HepG2 (cell line): ENCODE measurements at regions not wholly inside any gene's neighbourhood (a gene's known extent, or its start where the extent isn't known, plus 50 kb on each side); places are given as distances from the start of the nearest gene placed in this dataset.

Experiments
- ATAC-seq: fragments of 200-7000 bp; cut with Tn5 transposase; 3 replicates; pipeline ENCODE4 v1.9.1; 2020; ENCODE audit warnings: mild to moderate bottlenecking, moderate library complexity
- BruUV-seq: library from RNA; stranded (reverse); fragments of 400-500 nt; replicated peaks from 2 replicates; lab custom pipeline; 2021; lab: Mats Ljungman, UMichigan
- CTCF ChIA-PET: fragments of 300-600 bp; formaldehyde crosslinking; extraction: SDS; loops from one replicate; lab custom pipeline; 2021; ENCODE audit warnings: low total read pairs, inconsistent platforms, low intra/inter-chr PET ratio; lab: Yijun Ruan, JAX
- POLR2A ChIA-PET: fragments of 350-600 bp; sonication (Branson Sonifier 250); formaldehyde crosslinking; loops from one replicate; lab custom pipeline; 2020; ENCODE audit warnings: antibody characterized with exemption, inconsistent platforms; lab: Yijun Ruan, JAX
- DNase-seq: peaks from one replicate; pipeline ENCODE4 v3.0.0-alpha.2; 2015; ENCODE audit warnings: low spot score
- FAIRE-seq: peaks from 3 replicates; lab custom pipeline; 2011; peaks lifted over from hg19 to GRCh38; lab: Jason Lieb, UNC
- H2AFZ ChIP-seq: one replicate; pipeline ENCODE4 v1.6.1; 2011; ENCODE audit warnings: low read length, inconsistent platforms
- H3K27ac ChIP-seq: fragments of 300-600 bp; 3 replicates; pipeline ENCODE4 v1.8.0; 2011; ENCODE audit warnings: mixed run types, mild to moderate bottlenecking, mixed read lengths, low read length, inconsistent platforms; ENCODE audit not compliant: insufficient read depth; ENCODE audit errors: extremely low read length
- H3K27me3 ChIP-seq, 2 experiments: fragments of 200-600 bp in 1 of 2; 2 replicates in 1 of 2; 3 replicates in 1 of 2; pipeline versions ENCODE4 v1.6.0 to v1.8.0; 2011; ENCODE audit warnings: low read length in 2 of 2, mild to moderate bottlenecking in 2 of 2, moderate library complexity in 2 of 2, inconsistent platforms in 1 of 2; ENCODE audit not compliant: insufficient read depth in 2 of 2, control insufficient read depth in 1 of 2
- H3K36me3 ChIP-seq, 2 experiments: fragments of 200-600 bp in 1 of 2; replicated peaks in 1 of 2; 2 replicates in 1 of 2; 3 replicates in 1 of 2; pipeline versions ENCODE4 v1.5.1 to v1.8.0; 2011; ENCODE audit warnings: low read length in 2 of 2, inconsistent platforms in 1 of 2; ENCODE audit not compliant: insufficient read depth in 2 of 2, control insufficient read depth in 1 of 2
- H3K4me1 ChIP-seq: 2 replicates; pipeline ENCODE4 v1.5.1; 2012; ENCODE audit warnings: low read length, inconsistent platforms; ENCODE audit not compliant: insufficient read depth
- H3K4me2 ChIP-seq: 2 replicates; pipeline ENCODE4 v1.6.0; 2011; ENCODE audit warnings: low read depth, low read length, inconsistent platforms
- H3K4me3 ChIP-seq, 3 experiments: fragments of 200-600 bp in 1 of 3; sonication (generic), shearing (Covaris generic) in 1 of 3; replicated peaks in 1 of 3; 2 replicates each; pipeline ENCODE4 v1.5.1; 2011 to 2016; ENCODE audit warnings: low read length in 3 of 3, inconsistent platforms in 2 of 3, low read depth in 2 of 3, mild to moderate bottlenecking in 2 of 3, control low read depth in 1 of 3, mixed read lengths in 1 of 3; ENCODE audit not compliant: insufficient read depth in 1 of 3
- H3K79me2 ChIP-seq: one replicate; pipeline ENCODE4 v1.6.1; 2011; ENCODE audit warnings: low read length, inconsistent platforms; ENCODE audit not compliant: insufficient read depth
- H3K9ac ChIP-seq: 2 replicates; pipeline ENCODE4 v1.6.0; 2011; ENCODE audit warnings: mild to moderate bottlenecking, low read depth, low read length, inconsistent platforms; ENCODE audit not compliant: insufficient read depth
- H3K9me3 ChIP-seq: 2 replicates; pipeline ENCODE4 v1.5.1; 2012; ENCODE audit warnings: mild to moderate bottlenecking, low read length
- H4K20me1 ChIP-seq: 2 replicates; pipeline ENCODE4 v1.6.0; 2011; ENCODE audit warnings: inconsistent platforms, mild to moderate bottlenecking, low read length, moderate library complexity; ENCODE audit not compliant: insufficient read depth
- FOXM1 ChIP-seq: sonication (generic); formaldehyde crosslinking; IDR thresholded peaks from 2 replicates; pipeline ENCODE4 v1.5.0; 2020; ENCODE audit warnings: missing genetic modification reagents
- HOXD1 ChIP-seq: sonication (generic); formaldehyde crosslinking; IDR thresholded peaks from 2 replicates; pipeline ENCODE4 v1.5.0; 2020; ENCODE audit warnings: missing genetic modification reagents
- MIER3 ChIP-seq: IDR thresholded peaks from 2 replicates; pipeline ENCODE4 v1.6.1; 2016; ENCODE audit warnings: missing compliant biosample characterization, borderline replicate concordance
- MTF1 ChIP-seq: sonication (generic); formaldehyde crosslinking; IDR thresholded peaks from 2 replicates; pipeline ENCODE4 v1.5.0; 2020; ENCODE audit warnings: missing genetic modification reagents
- NFE2 ChIP-seq: sonication (generic); formaldehyde crosslinking; IDR thresholded peaks from 2 replicates; pipeline ENCODE4 v1.4.0; 2020; ENCODE audit warnings: missing genetic modification reagents
- PAX8 ChIP-seq: sonication (generic); formaldehyde crosslinking; IDR thresholded peaks from 2 replicates; pipeline ENCODE4 v1.8.0; 2022; ENCODE audit warnings: mild to moderate bottlenecking, missing genetic modification reagents, borderline replicate concordance
- PPARG ChIP-seq: conservative IDR thresholded peaks from 2 replicates; pipeline ENCODE4 v1.6.1; 2016; ENCODE audit warnings: missing biosample characterization, missing genetic modification reagents
- SOX13 ChIP-seq, 3 experiments: fragments of 450-650 bp in 1 of 3; sonication (generic) in 1 of 3; formaldehyde crosslinking in 1 of 3; IDR thresholded peaks in 2 of 3; conservative IDR thresholded peaks in 1 of 3; 2 replicates each; pipeline versions ENCODE4 v1.5.0 to v1.6.1; 2016 to 2020; ENCODE audit warnings: antibody characterized with exemption in 1 of 3, mild to moderate bottlenecking in 1 of 3, missing compliant biosample characterization in 1 of 3, missing genetic modification reagents in 1 of 3, moderate library complexity in 1 of 3
- TEAD2 ChIP-seq: sonication (generic); formaldehyde crosslinking; IDR thresholded peaks from 2 replicates; pipeline ENCODE4 v1.9.0; 2021; ENCODE audit warnings: missing genetic modification reagents
- TRIM24 ChIP-seq: sonication (generic); formaldehyde crosslinking; IDR thresholded peaks from 2 replicates; pipeline ENCODE4 v1.8.0; 2022; ENCODE audit warnings: mild to moderate bottlenecking, missing genetic modification reagents
- XRCC5 ChIP-seq: fragments of 200-400 bp; formaldehyde crosslinking; optimal IDR thresholded peaks from 2 replicates; pipeline ENCODE3; 2017; ENCODE audit warnings: mild to moderate bottlenecking, low read length
- in situ Hi-C: cut with HindIII; loops from 2 replicates; pipeline ENCODE4 v1.10.0; 2017; ENCODE audit warnings: low pct_unique_long_range_greater_than_20kb; ENCODE audit not compliant: extremely low pct_ligation_motif_present
- intact Hi-C: fragments of 100-400 bp; cut with micrococcal nuclease; formaldehyde crosslinking; loops from one replicate; pipeline ENCODE4 v1.10.0; 2022; ENCODE audit not compliant: unreplicated experiment
- TF ChIP-seq, protein P1 (sequence below): IDR thresholded peaks from 2 replicates; pipeline ENCODE4 v1.6.1; 2016; ENCODE audit warnings: mild to moderate bottlenecking, missing biosample characterization, missing genetic modification reagents
- TF ChIP-seq, protein P2 (sequence below): sonication (generic); formaldehyde crosslinking; IDR thresholded peaks from 2 replicates; pipeline ENCODE4 v1.5.0; 2020; ENCODE audit warnings: missing genetic modification reagents, mild to moderate bottlenecking, borderline replicate concordance
- TF ChIP-seq, protein P3 (sequence below): sonication (generic); formaldehyde crosslinking; IDR thresholded peaks from 2 replicates; pipeline ENCODE4 v1.8.1; 2023; ENCODE audit warnings: mild to moderate bottlenecking, missing genetic modification reagents, borderline replicate concordance
- TF ChIP-seq, protein P4 (sequence below): sonication (generic); formaldehyde crosslinking; IDR thresholded peaks from 2 replicates; pipeline ENCODE4 v1.8.0; 2022; ENCODE audit warnings: mild to moderate bottlenecking, missing genetic modification reagents, borderline replicate concordance
- TF ChIP-seq, protein P5 (sequence below): sonication (generic); formaldehyde crosslinking; IDR thresholded peaks from 2 replicates; pipeline ENCODE4 v1.4.0; 2020; ENCODE audit warnings: mild to moderate bottlenecking, missing genetic modification reagents, borderline replicate concordance

DNA sequence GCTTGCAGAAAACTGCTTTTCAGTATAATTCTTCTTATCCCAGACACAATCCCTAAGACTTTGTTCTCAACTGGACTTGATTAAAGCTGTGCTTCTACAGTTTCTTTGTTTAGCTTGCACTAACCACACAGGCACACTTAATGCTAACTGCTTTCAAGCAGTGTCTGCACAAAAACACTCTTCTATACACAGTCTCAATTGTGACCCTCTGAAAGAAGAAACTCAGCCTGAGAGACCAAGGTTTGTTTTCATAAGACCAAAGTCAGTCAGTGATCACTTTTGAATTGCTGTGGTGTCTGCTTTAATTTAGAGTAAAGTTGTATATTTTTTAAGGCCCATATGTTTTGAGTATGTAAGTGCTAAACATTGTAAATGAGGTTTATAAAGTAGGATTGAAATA is 431.2 kb downstream of the KCTD12 start:
- Histone ChIP-seq H3K4me2 (no peak overlapping the region), H3K4me1 (no peaks in the 10 kb centered on the region), H3K27me3 (no peaks in the 10 kb centered on the region), H3K9me3 (peaks cover 17% of the 10 kb centered on the region; the same call in 1 of the 2 replicates), H3K4me3 (no peak overlapping the region), H3K36me3 (no peaks in the 10 kb centered on the region)
- intact Hi-C loops, result no loop called here
- ATAC-seq (no peak), FAIRE-seq (no peak)
- CTCF ChIA-PET, result no interaction called here
- in situ Hi-C loops, result no loop called here
- TF ChIP-seq XRCC5 (no peak), SOX13 (IDR thresholded peaks at IDR 0.05) (no peak), SOX13 (CRISPR knock-in tag; conservative IDR thresholded peaks at IDR 0.05 in 1 of 2, IDR thresholded peaks at IDR 0.05 in 1 of 2) (no peak), HOXD1 (CRISPR knock-in tag) (no peak), MTF1 (no peak), MIER3 (CRISPR knock-in tag) (no peak), TEAD2 (CRISPR knock-in tag) (no peak), NFE2 (CRISPR knock-in tag) (no peak), PAX8 (CRISPR knock-in tag) (no peak), PPARG (no peak), FOXM1 (CRISPR knock-in tag) (no peak), TRIM24 (CRISPR knock-in tag) (no peak)
- TF ChIP-seq, protein P1, sequence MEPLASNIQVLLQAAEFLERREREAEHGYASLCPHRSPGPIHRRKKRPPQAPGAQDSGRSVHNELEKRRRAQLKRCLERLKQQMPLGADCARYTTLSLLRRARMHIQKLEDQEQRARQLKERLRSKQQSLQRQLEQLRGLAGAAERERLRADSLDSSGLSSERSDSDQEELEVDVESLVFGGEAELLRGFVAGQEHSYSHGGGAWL (CRISPR knock-in tag), result no peak
- TF ChIP-seq, protein P2, sequence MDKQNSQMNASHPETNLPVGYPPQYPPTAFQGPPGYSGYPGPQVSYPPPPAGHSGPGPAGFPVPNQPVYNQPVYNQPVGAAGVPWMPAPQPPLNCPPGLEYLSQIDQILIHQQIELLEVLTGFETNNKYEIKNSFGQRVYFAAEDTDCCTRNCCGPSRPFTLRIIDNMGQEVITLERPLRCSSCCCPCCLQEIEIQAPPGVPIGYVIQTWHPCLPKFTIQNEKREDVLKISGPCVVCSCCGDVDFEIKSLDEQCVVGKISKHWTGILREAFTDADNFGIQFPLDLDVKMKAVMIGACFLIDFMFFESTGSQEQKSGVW (CRISPR knock-in tag), result no peak
- TF ChIP-seq, protein P3, sequence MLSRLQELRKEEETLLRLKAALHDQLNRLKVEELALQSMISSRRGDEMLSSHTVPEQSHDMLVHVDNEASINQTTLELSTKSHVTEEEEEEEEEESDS (CRISPR knock-in tag), result no peak
- TF ChIP-seq, protein P4, sequence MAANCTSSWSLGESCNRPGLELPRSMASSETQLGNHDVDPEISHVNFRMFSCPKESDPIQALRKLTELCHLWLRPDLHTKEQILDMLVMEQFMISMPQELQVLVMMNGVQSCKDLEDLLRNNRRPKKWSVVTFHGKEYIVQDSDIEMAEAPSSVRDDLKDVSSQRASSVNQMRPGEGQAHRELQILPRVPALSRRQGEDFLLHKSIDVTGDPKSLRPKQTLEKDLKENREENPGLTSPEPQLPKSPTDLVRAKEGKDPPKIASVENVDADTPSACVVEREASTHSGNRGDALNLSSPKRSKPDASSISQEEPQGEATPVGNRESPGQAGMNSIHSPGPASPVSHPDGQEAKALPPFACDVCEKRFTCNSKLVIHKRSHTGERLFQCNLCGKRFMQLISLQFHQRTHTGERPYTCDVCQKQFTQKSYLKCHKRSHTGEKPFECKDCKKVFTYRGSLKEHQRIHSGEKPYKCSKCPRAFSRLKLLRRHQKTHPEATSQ (CRISPR knock-in tag), result no peak
- TF ChIP-seq, protein P5, sequence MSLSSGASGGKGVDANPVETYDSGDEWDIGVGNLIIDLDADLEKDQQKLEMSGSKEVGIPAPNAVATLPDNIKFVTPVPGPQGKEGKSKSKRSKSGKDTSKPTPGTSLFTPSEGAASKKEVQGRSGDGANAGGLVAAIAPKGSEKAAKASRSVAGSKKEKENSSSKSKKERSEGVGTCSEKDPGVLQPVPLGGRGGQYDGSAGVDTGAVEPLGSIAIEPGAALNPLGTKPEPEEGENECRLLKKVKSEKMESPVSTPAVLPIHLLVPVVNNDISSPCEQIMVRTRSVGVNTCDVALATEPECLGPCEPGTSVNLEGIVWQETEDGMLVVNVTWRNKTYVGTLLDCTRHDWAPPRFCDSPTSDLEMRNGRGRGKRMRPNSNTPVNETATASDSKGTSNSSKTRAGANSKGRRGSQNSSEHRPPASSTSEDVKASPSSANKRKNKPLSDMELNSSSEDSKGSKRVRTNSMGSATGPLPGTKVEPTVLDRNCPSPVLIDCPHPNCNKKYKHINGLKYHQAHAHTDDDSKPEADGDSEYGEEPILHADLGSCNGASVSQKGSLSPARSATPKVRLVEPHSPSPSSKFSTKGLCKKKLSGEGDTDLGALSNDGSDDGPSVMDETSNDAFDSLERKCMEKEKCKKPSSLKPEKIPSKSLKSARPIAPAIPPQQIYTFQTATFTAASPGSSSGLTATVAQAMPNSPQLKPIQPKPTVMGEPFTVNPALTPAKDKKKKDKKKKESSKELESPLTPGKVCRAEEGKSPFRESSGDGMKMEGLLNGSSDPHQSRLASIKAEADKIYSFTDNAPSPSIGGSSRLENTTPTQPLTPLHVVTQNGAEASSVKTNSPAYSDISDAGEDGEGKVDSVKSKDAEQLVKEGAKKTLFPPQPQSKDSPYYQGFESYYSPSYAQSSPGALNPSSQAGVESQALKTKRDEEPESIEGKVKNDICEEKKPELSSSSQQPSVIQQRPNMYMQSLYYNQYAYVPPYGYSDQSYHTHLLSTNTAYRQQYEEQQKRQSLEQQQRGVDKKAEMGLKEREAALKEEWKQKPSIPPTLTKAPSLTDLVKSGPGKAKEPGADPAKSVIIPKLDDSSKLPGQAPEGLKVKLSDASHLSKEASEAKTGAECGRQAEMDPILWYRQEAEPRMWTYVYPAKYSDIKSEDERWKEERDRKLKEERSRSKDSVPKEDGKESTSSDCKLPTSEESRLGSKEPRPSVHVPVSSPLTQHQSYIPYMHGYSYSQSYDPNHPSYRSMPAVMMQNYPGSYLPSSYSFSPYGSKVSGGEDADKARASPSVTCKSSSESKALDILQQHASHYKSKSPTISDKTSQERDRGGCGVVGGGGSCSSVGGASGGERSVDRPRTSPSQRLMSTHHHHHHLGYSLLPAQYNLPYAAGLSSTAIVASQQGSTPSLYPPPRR, result no peak
- TF ChIP-seq, all 625 proteins: peak for 0
- Histone ChIP-seq H4K20me1 (no peaks in the 10 kb centered on the region), H3K27ac (no peak overlapping the region), H2AFZ (no peak overlapping the region), H3K79me2 (no peaks in the 10 kb centered on the region), H3K9ac (no peak overlapping the region)
- no peak for DNase-seq
- BruUV-seq, result no TSS peak
- POLR2A ChIA-PET, result no interaction called here
